H9 (cell line): ENCODE measurements at regions not wholly inside any gene's neighbourhood (a gene's known extent, or its start where the extent isn't known, plus 50 kb on each side); places are given as distances from the start of the nearest gene placed in this dataset.

Experiments
- DNase-seq: peaks from one replicate; pipeline ENCODE4 v3.0.0-alpha.2; 2017
- H2AFZ ChIP-seq: one replicate; pipeline ENCODE4 v1.6.1; 2013; ENCODE audit warnings: mild to moderate bottlenecking, low read length, control low read depth, moderate library complexity
- H2AK5ac ChIP-seq: 2 replicates; pipeline ENCODE4 v1.6.1; 2013; ENCODE audit warnings: low read length, control low read depth, mixed read lengths; ENCODE audit not compliant: insufficient read length
- H2BK120ac ChIP-seq: one replicate; pipeline ENCODE4 v1.6.1; 2013; ENCODE audit warnings: low read depth, mild to moderate bottlenecking, low read length, control low read depth, inconsistent platforms; ENCODE audit not compliant: poor library complexity, severe bottlenecking
- H2BK12ac ChIP-seq: 2 replicates; pipeline ENCODE4 v1.6.1; 2013; ENCODE audit warnings: low read length, control low read depth, mixed read lengths, low read depth; ENCODE audit not compliant: insufficient read length
- H2BK15ac ChIP-seq: 2 replicates; pipeline ENCODE4 v1.6.1; 2013; ENCODE audit warnings: low read depth, low read length, control low read depth
- H2BK20ac ChIP-seq: one replicate; pipeline ENCODE4 v1.6.1; 2013; ENCODE audit warnings: low read depth, mild to moderate bottlenecking, low read length, control low read depth, inconsistent platforms; ENCODE audit not compliant: poor library complexity, severe bottlenecking
- H2BK5ac ChIP-seq: 2 replicates; pipeline ENCODE4 v1.6.1; 2013; ENCODE audit warnings: low read length, control low read depth, mixed read lengths; ENCODE audit not compliant: insufficient read length
- H3K14ac ChIP-seq: 2 replicates; pipeline ENCODE4 v1.6.1; 2013; ENCODE audit warnings: low read length, control low read depth; ENCODE audit not compliant: insufficient read depth
- H3K18ac ChIP-seq: 2 replicates; pipeline ENCODE4 v1.6.1; 2013; ENCODE audit warnings: low read depth, mild to moderate bottlenecking, mixed read lengths, low read length, control low read depth; ENCODE audit not compliant: insufficient read length
- H3K23ac ChIP-seq: 2 replicates; pipeline ENCODE4 v1.6.1; 2013; ENCODE audit warnings: low read length, control low read depth, mixed read lengths, low read depth; ENCODE audit not compliant: insufficient read length
- H3K23me2 ChIP-seq: 2 replicates; pipeline ENCODE4 v1.6.1; 2013; ENCODE audit warnings: low read depth, mild to moderate bottlenecking, mixed read lengths, low read length, control low read depth; ENCODE audit not compliant: insufficient read length, poor library complexity, severe bottlenecking
- H3K27ac ChIP-seq: 2 replicates; pipeline ENCODE4 v1.5.1; 2013; ENCODE audit warnings: low read length, control low read depth, mixed read lengths, low read depth; ENCODE audit not compliant: insufficient read length
- H3K27me3 ChIP-seq: 2 replicates; pipeline ENCODE4 v1.6.1; 2013; ENCODE audit warnings: low read length, control low read depth, inconsistent platforms; ENCODE audit not compliant: insufficient read depth
- H3K4ac ChIP-seq: 2 replicates; pipeline ENCODE4 v1.6.1; 2013; ENCODE audit warnings: low read depth, mild to moderate bottlenecking, control low read depth, inconsistent platforms, low read length, moderate library complexity
- H3K4me1 ChIP-seq: 2 replicates; pipeline ENCODE4 v1.6.1; 2013; ENCODE audit warnings: low read length, control low read depth, inconsistent platforms; ENCODE audit not compliant: insufficient read depth
- H3K4me2 ChIP-seq: 2 replicates; pipeline ENCODE4 v1.6.1; 2013; ENCODE audit warnings: low read length, control low read depth, mixed read lengths; ENCODE audit not compliant: insufficient read length, insufficient read depth
- H3K56ac ChIP-seq: 2 replicates; pipeline ENCODE4 v1.6.1; 2013; ENCODE audit warnings: low read depth, mild to moderate bottlenecking, mixed read lengths, low read length, control low read depth; ENCODE audit not compliant: insufficient read length
- H3K79me1 ChIP-seq: 2 replicates; pipeline ENCODE4 v1.6.1; 2013; ENCODE audit warnings: low read depth, mild to moderate bottlenecking, moderate library complexity, low read length, control low read depth, inconsistent platforms; ENCODE audit not compliant: insufficient read depth, poor library complexity, severe bottlenecking
- H3K79me2 ChIP-seq: 2 replicates; pipeline ENCODE4 v1.6.1; 2013; ENCODE audit warnings: low read length, control low read depth, inconsistent platforms; ENCODE audit not compliant: insufficient read depth
- H3K9ac ChIP-seq: 2 replicates; pipeline ENCODE4 v1.6.1; 2013; ENCODE audit warnings: low read length, control low read depth, mixed read lengths; ENCODE audit not compliant: insufficient read length; ENCODE audit errors: extremely low read depth
- H3K9me3 ChIP-seq: one replicate; pipeline ENCODE4 v1.6.1; 2013; ENCODE audit warnings: low read depth, low read length, inconsistent platforms; ENCODE audit not compliant: control insufficient read depth
- H3T11ph ChIP-seq: one replicate; pipeline ENCODE4 v1.6.1; 2013; ENCODE audit warnings: mild to moderate bottlenecking, low read length, control low read depth, inconsistent platforms
- H4K20me1 ChIP-seq: one replicate; pipeline ENCODE4 v1.6.1; 2013; ENCODE audit not compliant: control insufficient read depth, insufficient read length, insufficient read depth
- H4K5ac ChIP-seq: 2 replicates; pipeline ENCODE4 v1.6.1; 2013; ENCODE audit warnings: low read depth, mild to moderate bottlenecking, mixed read lengths, low read length, control low read depth; ENCODE audit not compliant: insufficient read length
- H4K8ac ChIP-seq: replicated peaks from 2 replicates; pipeline ENCODE4 v1.6.1; 2013; ENCODE audit warnings: low read length, control low read depth, mixed read lengths, low read depth; ENCODE audit not compliant: insufficient read length
- H4K91ac ChIP-seq: 2 replicates; pipeline ENCODE4 v1.6.1; 2013; ENCODE audit warnings: low read depth, mild to moderate bottlenecking, moderate library complexity, mixed read lengths, low read length, control low read depth; ENCODE audit not compliant: insufficient read length
- H3K27ac Mint-ChIP-seq, 3 experiments: 2 replicates in 2 of 3; 3 replicates in 1 of 3; pipeline ENCODE4 v1.8.0; 2020 to 2021; ENCODE audit warnings: mixed read lengths in 3 of 3, mild to moderate bottlenecking in 1 of 3, moderate library complexity in 1 of 3
- H3K27me3 Mint-ChIP-seq: 2 replicates; pipeline ENCODE4 v1.8.0; 2021; ENCODE audit warnings: low read depth, mild to moderate bottlenecking, moderate library complexity, mixed read lengths
- H3K36me3 Mint-ChIP-seq, 3 experiments: 2 replicates in 2 of 3; 3 replicates in 1 of 3; pipeline ENCODE4 v1.8.0; 2020 to 2021; ENCODE audit warnings: low read depth in 3 of 3, mixed read lengths in 3 of 3; ENCODE audit not compliant: insufficient read depth in 1 of 3
- H3K4me1 Mint-ChIP-seq, 2 experiments: 2 replicates each; pipeline ENCODE4 v1.8.0; 2020; ENCODE audit warnings: mixed read lengths in 2 of 2
- H3K4me3 Mint-ChIP-seq, 2 experiments: 2 replicates in 1 of 2; 3 replicates in 1 of 2; pipeline ENCODE4 v1.8.0; 2020 to 2021; ENCODE audit warnings: mild to moderate bottlenecking in 2 of 2, mixed read lengths in 2 of 2, moderate library complexity in 1 of 2
- H3K9me3 Mint-ChIP-seq, 2 experiments: 2 replicates in 1 of 2; 3 replicates in 1 of 2; pipeline ENCODE4 v1.8.0; 2020; ENCODE audit warnings: mild to moderate bottlenecking in 2 of 2, mixed read lengths in 2 of 2, moderate library complexity in 1 of 2
- CTCF ChIP-seq: fragments of 200-600 bp; sonication (generic); conservative IDR thresholded peaks from 3 replicates; pipeline ENCODE4 v1.8.0; 2021; ENCODE audit warnings: antibody characterized with exemption, mild to moderate bottlenecking
- WGBS: extraction: QIAGEN DNeasy Blood & Tissue Kit; methylation state at CpG from one replicate; pipeline ENCODE4 v1.1.7; 2013; ENCODE audit warnings: missing lambda C conversion rate, low lambda C conversion rate, mixed read lengths; ENCODE audit not compliant: insufficient read length; ENCODE audit errors: extremely low coverage; 5-methylcytosine and 5-hydroxymethylcytosine counted together

GRCh38 chr15:93458597-93458996 is 369.6 kb upstream of the RGMA start:
- no peak for DNase-seq
- Histone ChIP-seq H2AFZ (no peak overlapping the region), H3K56ac (no peak overlapping the region), H3K4me1 (no peaks in the 10 kb centered on the region), H4K8ac (no peak overlapping the region), H3K4me2 (no peak overlapping the region), H3K9ac (no peak overlapping the region), H3K4ac (no peak overlapping the region), H2AK5ac (no peak overlapping the region), H4K91ac (no peak overlapping the region), H3K79me2 (no peaks in the 10 kb centered on the region), H2BK12ac (no peak overlapping the region), H3K9me3 (no peaks in the 10 kb centered on the region), H3K27me3 (no peaks in the 10 kb centered on the region), H2BK20ac (no peak overlapping the region), H3T11ph (no peak overlapping the region), H3K18ac (no peak overlapping the region), H4K5ac (no peak overlapping the region), H3K23me2 (no peaks in the 10 kb centered on the region), H3K23ac (no peak overlapping the region), H2BK15ac (no peak overlapping the region), H3K14ac (no peak overlapping the region), H3K27ac (no peak overlapping the region), H2BK120ac (no peak overlapping the region), H2BK5ac (no peak overlapping the region), H4K20me1 (no peaks in the 10 kb centered on the region), H3K79me1 (no peaks in the 10 kb centered on the region)
- no CpG with 5 or more reads among the region's 5 CpGs for WGBS
- peaks cover 2% of the 10 kb centered on the region for H3K27me3 Mint-ChIP-seq
- H3K36me3 Mint-ChIP-seq: no peaks in the 10 kb centered on the region
- H3K4me1 Mint-ChIP-seq: peaks cover 22 to 26% of the 10 kb centered on the region in 2 experiments
- no peaks in the 10 kb centered on the region; a peak in 1 of 5 replicates for H3K9me3 Mint-ChIP-seq
- H3K27ac Mint-ChIP-seq: no peak overlapping the region
- H3K4me3 Mint-ChIP-seq: no peak overlapping the region
- no peak for TF ChIP-seq CTCF
